Endothelial cell of umbilical vein (primary cell): ENCODE measurements at regions not wholly inside any gene's neighbourhood (a gene's known extent, or its start where the extent isn't known, plus 50 kb on each side); places are given as distances from the start of the nearest gene placed in this dataset.

Source experiments
- BruUV-seq: library from RNA; stranded (reverse); fragments of 400-500 nt; replicated peaks from 2 replicates; lab custom pipeline; 2021; lab: Mats Ljungman, UMichigan
- CTCF ChIA-PET: fragments of 300-600, 350-600 bp; sonication (Branson Sonifier 250); formaldehyde crosslinking; loops from one replicate; lab custom pipeline; 2021; ENCODE audit warnings: antibody characterized with exemption, inconsistent platforms; lab: Charles Lee
- POLR2A ChIA-PET: fragments of 300-600, 350-600 bp; sonication (Branson Sonifier 250); formaldehyde crosslinking; loops from one replicate; lab custom pipeline; 2021; ENCODE audit warnings: antibody characterized with exemption, inconsistent platforms; lab: Charles Lee
- DNase-seq: peaks from one replicate; pipeline ENCODE4 v3.0.0-alpha.2; 2011; ENCODE audit warnings: low read depth, low spot score
- FAIRE-seq: peaks from 2 replicates; lab custom pipeline; 2011; peaks lifted over from hg19 to GRCh38; lab: Jason Lieb, UNC
- H2AFZ ChIP-seq: 2 replicates; pipeline ENCODE4 v1.6.0; 2012; ENCODE audit warnings: low read depth, low read length, control low read depth, inconsistent platforms
- H3K27ac ChIP-seq: 2 replicates; pipeline ENCODE4 v1.5.1; 2011; ENCODE audit warnings: low read depth, mild to moderate bottlenecking, control low read depth, low read length, moderate library complexity; ENCODE audit not compliant: insufficient read depth
- H3K27me3 ChIP-seq, 2 experiments: 2 replicates each; pipeline versions ENCODE4 v1.6.0 to v1.6.1; 2011; ENCODE audit warnings: low read length in 2 of 2, mixed read lengths in 1 of 2; ENCODE audit not compliant: control insufficient read depth in 2 of 2, insufficient read depth in 2 of 2
- H3K36me3 ChIP-seq, 2 experiments: 2 replicates in 1 of 2; 3 replicates in 1 of 2; pipeline ENCODE4 v1.5.1; 2011; ENCODE audit warnings: low read length in 2 of 2, mild to moderate bottlenecking in 1 of 2, moderate library complexity in 1 of 2; ENCODE audit not compliant: control insufficient read depth in 2 of 2, insufficient read depth in 2 of 2; ENCODE audit errors: extremely low read depth in 1 of 2
- H3K4me1 ChIP-seq: 3 replicates; pipeline ENCODE4 v1.5.1; 2011; ENCODE audit warnings: mild to moderate bottlenecking, low read length; ENCODE audit not compliant: control insufficient read depth, insufficient read depth; ENCODE audit errors: extremely low read depth
- H3K4me2 ChIP-seq: 2 replicates; pipeline ENCODE4 v1.6.1; 2011; ENCODE audit warnings: low read length, control low read depth, mixed read lengths; ENCODE audit not compliant: insufficient read depth
- H3K4me3 ChIP-seq, 3 experiments: fragments of 200-600 bp in 1 of 3; sonication (generic), shearing (Covaris generic) in 1 of 3; replicated peaks in 1 of 3; 2 replicates each; pipeline ENCODE4 v1.5.1; 2011 to 2016; ENCODE audit warnings: control low read depth in 3 of 3, low read length in 3 of 3, mild to moderate bottlenecking in 2 of 3, inconsistent platforms in 1 of 3, low read depth in 1 of 3, moderate library complexity in 1 of 3; ENCODE audit not compliant: insufficient read depth in 1 of 3
- H3K79me2 ChIP-seq: 2 replicates; pipeline ENCODE4 v1.6.0; 2012; ENCODE audit warnings: low read length, inconsistent platforms; ENCODE audit not compliant: control insufficient read depth, insufficient read depth
- H3K9ac ChIP-seq: replicated peaks from 2 replicates; pipeline ENCODE3; 2011; ENCODE audit warnings: low read length, control low read depth; ENCODE audit not compliant: insufficient read depth; ENCODE audit errors: extremely low read depth
- H3K9me1 ChIP-seq: replicated peaks from 3 replicates; pipeline ENCODE4 v1.6.0; 2011; ENCODE audit warnings: mild to moderate bottlenecking, low read length; ENCODE audit not compliant: control insufficient read depth, insufficient read depth; ENCODE audit errors: extremely low read depth
- H3K9me3 ChIP-seq: replicated peaks from 2 replicates; pipeline ENCODE4 v1.5.1; 2012; ENCODE audit warnings: low read length, inconsistent platforms; ENCODE audit not compliant: control insufficient read depth, insufficient read depth
- H4K20me1 ChIP-seq: replicated peaks from 2 replicates; pipeline ENCODE3; 2011; ENCODE audit warnings: mild to moderate bottlenecking, low read length; ENCODE audit not compliant: control insufficient read depth, insufficient read depth; ENCODE audit errors: extremely low read depth
- EZH2 ChIP-seq: IDR thresholded peaks from 2 replicates; pipeline ENCODE4 v1.6.1; 2012; ENCODE audit warnings: borderline replicate concordance, low read depth, mild to moderate bottlenecking, moderate library complexity, low read length, inconsistent platforms; ENCODE audit not compliant: severe bottlenecking
- FOS ChIP-seq: IDR thresholded peaks from 2 replicates; pipeline ENCODE4 v1.6.1; 2011; ENCODE audit warnings: mild to moderate bottlenecking, low read length, moderate library complexity, borderline replicate concordance; ENCODE audit not compliant: insufficient read depth
- GATA2 ChIP-seq: IDR thresholded peaks from 2 replicates; pipeline ENCODE4 v1.7.0; 2011; ENCODE audit warnings: low read depth, mild to moderate bottlenecking, moderate library complexity, mixed read lengths, low read length; ENCODE audit not compliant: insufficient read length, insufficient read depth
- JUN ChIP-seq: IDR thresholded peaks from 2 replicates; pipeline ENCODE4 v1.6.1; 2011; ENCODE audit warnings: borderline replicate concordance, low read depth; ENCODE audit not compliant: insufficient read length, insufficient read depth
- MYC ChIP-seq: IDR thresholded peaks from one replicate; pipeline ENCODE4 v1.6.1; 2011; ENCODE audit warnings: mild to moderate bottlenecking, low read depth, low read length
- POLR2A ChIP-seq: IDR thresholded peaks from 2 replicates; pipeline ENCODE4 v1.6.1; 2012; ENCODE audit warnings: low read depth, mild to moderate bottlenecking, control low read depth, low read length
- POLR2AphosphoS5 ChIP-seq: IDR thresholded peaks from 2 replicates; pipeline ENCODE4 v1.6.1; 2012; ENCODE audit warnings: low read depth, mild to moderate bottlenecking, control low read depth, low read length, moderate library complexity; ENCODE audit not compliant: insufficient read depth
- dilution Hi-C: fragments of 300-500 bp; cut with MboI; formaldehyde crosslinking; loops from one replicate; pipeline ENCODE4 v1.15.0; 2019; ENCODE audit warnings: low sequenced_read_pairs; ENCODE audit not compliant: extremely low pct_ligation_motif_present
- intact Hi-C: fragments of 100-400 bp; cut with micrococcal nuclease; formaldehyde crosslinking; loops from one replicate; pipeline ENCODE4 v1.10.0; 2022
- TF ChIP-seq, protein P1 (sequence below), 2 donors: IDR thresholded peaks; 1 replicate in 1 of 2; 2 replicates in 1 of 2; pipeline ENCODE4 v1.5.1; 2011; ENCODE audit warnings: low read length in 2 of 2, mild to moderate bottlenecking in 2 of 2, moderate library complexity in 2 of 2, control low read depth in 1 of 2, inconsistent platforms in 1 of 2, low read depth in 1 of 2; ENCODE audit not compliant: insufficient read depth in 1 of 2; ENCODE audit errors: extremely low read depth in 1 of 2
- TF ChIP-seq, protein P2 (sequence below): IDR thresholded peaks from 2 replicates; pipeline ENCODE4 v1.6.1; 2011; ENCODE audit not compliant: insufficient read depth, insufficient read length

DNA sequence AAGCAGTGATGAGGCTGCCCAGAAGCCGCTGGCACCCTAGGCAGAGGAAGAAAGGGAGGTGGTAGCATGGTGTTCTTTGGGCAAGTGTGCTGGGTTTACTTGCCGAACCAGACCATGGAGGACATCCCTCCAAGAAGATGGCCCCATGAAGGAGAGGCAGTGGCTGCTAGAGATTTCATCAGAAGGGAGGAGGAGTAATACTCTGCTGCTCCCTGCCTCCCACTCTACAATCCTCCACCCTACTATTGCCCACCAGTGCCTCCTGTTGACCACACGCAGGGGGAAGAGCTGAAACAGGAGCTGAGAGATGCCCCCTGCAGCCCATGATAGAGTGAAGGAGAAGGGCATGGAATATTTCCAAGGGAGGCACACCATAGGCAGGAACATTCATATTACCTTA lies 51.0 kb upstream of the PRSS23 start:
- no peak overlapping the region for H2AFZ ChIP-seq
- no peaks in the 10 kb centered on the region for H3K27me3 ChIP-seq
- TF ChIP-seq POLR2AphosphoS5 (no peak), GATA2 (no peak), POLR2A (no peak), JUN (no peak), FOS (no peak), MYC (no peak), EZH2 (no peak)
- TF ChIP-seq, protein P1, sequence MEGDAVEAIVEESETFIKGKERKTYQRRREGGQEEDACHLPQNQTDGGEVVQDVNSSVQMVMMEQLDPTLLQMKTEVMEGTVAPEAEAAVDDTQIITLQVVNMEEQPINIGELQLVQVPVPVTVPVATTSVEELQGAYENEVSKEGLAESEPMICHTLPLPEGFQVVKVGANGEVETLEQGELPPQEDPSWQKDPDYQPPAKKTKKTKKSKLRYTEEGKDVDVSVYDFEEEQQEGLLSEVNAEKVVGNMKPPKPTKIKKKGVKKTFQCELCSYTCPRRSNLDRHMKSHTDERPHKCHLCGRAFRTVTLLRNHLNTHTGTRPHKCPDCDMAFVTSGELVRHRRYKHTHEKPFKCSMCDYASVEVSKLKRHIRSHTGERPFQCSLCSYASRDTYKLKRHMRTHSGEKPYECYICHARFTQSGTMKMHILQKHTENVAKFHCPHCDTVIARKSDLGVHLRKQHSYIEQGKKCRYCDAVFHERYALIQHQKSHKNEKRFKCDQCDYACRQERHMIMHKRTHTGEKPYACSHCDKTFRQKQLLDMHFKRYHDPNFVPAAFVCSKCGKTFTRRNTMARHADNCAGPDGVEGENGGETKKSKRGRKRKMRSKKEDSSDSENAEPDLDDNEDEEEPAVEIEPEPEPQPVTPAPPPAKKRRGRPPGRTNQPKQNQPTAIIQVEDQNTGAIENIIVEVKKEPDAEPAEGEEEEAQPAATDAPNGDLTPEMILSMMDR (IDR thresholded peaks at IDR 0.05; ENCODE audit: extremely low read depth in 1 of 2, insufficient read depth in 1 of 2, low read depth in 1 of 2, low read length in 2 of 2) = no peak
- TF ChIP-seq, protein P2, sequence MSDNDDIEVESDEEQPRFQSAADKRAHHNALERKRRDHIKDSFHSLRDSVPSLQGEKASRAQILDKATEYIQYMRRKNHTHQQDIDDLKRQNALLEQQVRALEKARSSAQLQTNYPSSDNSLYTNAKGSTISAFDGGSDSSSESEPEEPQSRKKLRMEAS = no peak
- no peaks in the 10 kb centered on the region for H3K4me1 ChIP-seq
- H4K20me1 ChIP-seq = no peaks in the 10 kb centered on the region
- no peaks in the 10 kb centered on the region for H3K79me2 ChIP-seq
- no peaks in the 10 kb centered on the region for H3K9me1 ChIP-seq
- ChIA-PET CTCF (interaction anchor here (1.2 to 1.4 kb wide), 2 partner anchors 12 to 212 kb away, joined by 3 to 9 read pairs; no protein-coding TSS in a partner anchor), POLR2A (no interaction called here)
- dilution Hi-C loops = no loop called here
- no peak overlapping the region for H3K4me3 ChIP-seq
- H3K9me3 ChIP-seq = no peaks in the 10 kb centered on the region
- intact Hi-C loops = no loop called here
- H3K4me2 ChIP-seq = no peak overlapping the region
- DNase-seq (no peak), FAIRE-seq (no peak)
- BruUV-seq = no TSS peak
- no peak overlapping the region for H3K27ac ChIP-seq
- H3K9ac ChIP-seq = no peak overlapping the region
- H3K36me3 ChIP-seq = no peaks in the 10 kb centered on the region
